Gastroesophageal sphincter (tissue), 3 donors: ENCODE measurements at regions not wholly inside any gene's neighbourhood (a gene's known extent, or its start where the extent isn't known, plus 50 kb on each side); places are given as distances from the start of the nearest gene placed in this dataset.

Source experiments
- CTCF ChIP-seq, 4 experiments: fragments of 200-600 bp in 2 of 4; fragments of 450-650 bp in 2 of 4; sonication (generic) in 1 of 4; IDR thresholded peaks; one replicate each; pipeline ENCODE4 v1.5.1; 2017 to 2019; ENCODE audit warnings: antibody characterized with exemption in 4 of 4, mild to moderate bottlenecking in 2 of 4, moderate library complexity in 2 of 4
- POLR2A ChIP-seq, 2 donors: fragments of 450-650 bp; IDR thresholded peaks; one replicate each; pipeline ENCODE4 v1.6.1; 2017; ENCODE audit warnings: antibody characterized with exemption in 2 of 2, mild to moderate bottlenecking in 2 of 2, moderate library complexity in 1 of 2

GRCh38 chr18:45324101-45324494 lies 291.2 kb upstream of the SLC14A2 start:
- TF ChIP-seq CTCF (IDR thresholded peaks at IDR 0.05) (no peak), POLR2A (IDR thresholded peaks at IDR 0.05) (no peak)
